ENCODE measurements at regions not wholly inside any gene's neighbourhood (a gene's known extent, or its start where the extent isn't known, plus 50 kb on each side); places are given as distances from the start of the nearest gene placed in this dataset.

- TF ChIP-seq CTCF (conservative IDR thresholded peaks at IDR 0.05; ENCODE audit: low read length) (no peak), EZH2phosphoT487 (IDR thresholded peaks at IDR 0.05; ENCODE audit: borderline replicate concordance) (no peak)
Measured at GRCh38 chr12:116636608-116637519, 77.7 kb downstream of the MAP1LC3B2 start.
